ENCODE measurements at regions not wholly inside any gene's neighbourhood (a gene's known extent, or its start where the extent isn't known, plus 50 kb on each side); places are given as distances from the start of the nearest gene placed in this dataset.

GRCh38 chr18:75698861-75699260, 271.4 kb upstream of the SMIM21 start:
- no peak for DNase-seq
- intact Hi-C loops (cut with DNase I), result no loop called here
- no peak for TF ChIP-seq CTCF (IDR thresholded peaks at IDR 0.05)
- no peak for TF ChIP-seq POLR2A (IDR thresholded peaks at IDR 0.05)
- H3K27me3 ChIP-seq, result no peaks in the 10 kb centered on the region
- H3K27ac ChIP-seq, result no peak overlapping the region
- no peaks in the 10 kb centered on the region for H3K9me3 ChIP-seq (replicated peaks in 1 of 3)
- no peaks in the 10 kb centered on the region for H3K4me1 ChIP-seq (replicated peaks in 1 of 2)
- 80 to 83% (median 81%) methylated on average over 7 of the region's 7 CpGs for WGBS, 4 donors
- no peak overlapping the region for H3K4me3 ChIP-seq
- no peaks in the 10 kb centered on the region for H3K36me3 ChIP-seq (replicated peaks in 1 of 2)

DNA sequence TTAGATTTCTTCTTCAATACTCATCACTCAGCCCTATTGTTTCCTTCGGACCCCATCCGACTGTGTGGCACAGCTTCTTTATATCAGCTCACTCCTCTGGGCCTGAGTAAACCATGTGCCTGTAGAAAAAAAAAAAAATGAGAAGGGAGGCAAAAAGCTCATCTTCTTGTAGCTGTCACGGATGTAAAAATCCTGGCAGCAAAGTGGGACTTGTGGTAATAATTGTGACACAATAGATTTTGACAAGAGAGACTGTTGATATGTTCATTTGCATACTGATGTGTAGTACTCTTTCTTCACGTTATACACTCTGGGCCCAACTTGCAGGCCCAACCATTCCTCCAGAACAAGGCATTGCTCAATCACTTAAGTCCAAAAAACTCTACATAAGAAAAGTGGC, 270.0 kb upstream of the SMIM21 start:
- H3K36me3 ChIP-seq (replicated peaks in 1 of 2), result no peaks in the 10 kb centered on the region
- TF ChIP-seq CTCF (IDR thresholded peaks at IDR 0.05) (no peak), POLR2A (IDR thresholded peaks at IDR 0.05) (no peak)
- no peaks in the 10 kb centered on the region for H3K4me1 ChIP-seq (replicated peaks in 1 of 2)
- no peak overlapping the region for H3K27ac ChIP-seq
- no peaks in the 10 kb centered on the region for H3K9me3 ChIP-seq (replicated peaks in 1 of 3)
- DNase-seq, result no peak
- 67 to 81% (median 73%) methylated on average over 4 of the region's 4 CpGs for WGBS, 4 donors
- no peak overlapping the region for H3K4me3 ChIP-seq
- no peaks in the 10 kb centered on the region for H3K27me3 ChIP-seq
- intact Hi-C loops (cut with DNase I), result no loop called here

DNA sequence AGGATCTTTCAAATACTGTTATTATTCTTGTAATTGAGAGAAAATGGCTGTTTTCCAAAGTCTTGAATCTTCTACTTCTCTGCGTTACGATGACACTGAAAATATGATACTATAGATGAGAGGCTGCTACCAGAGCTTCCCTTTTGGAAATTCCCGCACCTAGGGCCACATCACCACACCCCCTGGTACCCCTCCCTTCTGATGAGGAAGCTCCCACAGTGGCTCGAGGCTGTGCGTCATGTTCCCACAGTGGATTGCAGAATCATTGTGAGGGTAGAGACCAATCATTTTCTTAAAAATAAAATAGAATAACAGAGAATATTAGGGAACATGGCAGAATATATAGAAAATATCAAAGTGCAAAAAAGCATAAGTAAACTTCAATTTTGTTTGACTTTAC, 268.9 kb upstream of the SMIM21 start:
- intact Hi-C loops (cut with DNase I), result no loop called here
- H3K9me3 ChIP-seq (replicated peaks in 1 of 3), result no peaks in the 10 kb centered on the region
- H3K27me3 ChIP-seq, result no peaks in the 10 kb centered on the region
- H3K27ac ChIP-seq, result no peak overlapping the region
- TF ChIP-seq CTCF (IDR thresholded peaks at IDR 0.05), result no peak
- TF ChIP-seq POLR2A (IDR thresholded peaks at IDR 0.05), result no peak
- H3K4me3 ChIP-seq, result no peak overlapping the region
- no peak for DNase-seq
- WGBS, 4 donors, result 80 to 84% (median 82%) methylated on average over 5 of the region's 5 CpGs
- H3K36me3 ChIP-seq (replicated peaks in 1 of 2), result no peaks in the 10 kb centered on the region
- no peaks in the 10 kb centered on the region for H3K4me1 ChIP-seq (replicated peaks in 1 of 2)

DNA sequence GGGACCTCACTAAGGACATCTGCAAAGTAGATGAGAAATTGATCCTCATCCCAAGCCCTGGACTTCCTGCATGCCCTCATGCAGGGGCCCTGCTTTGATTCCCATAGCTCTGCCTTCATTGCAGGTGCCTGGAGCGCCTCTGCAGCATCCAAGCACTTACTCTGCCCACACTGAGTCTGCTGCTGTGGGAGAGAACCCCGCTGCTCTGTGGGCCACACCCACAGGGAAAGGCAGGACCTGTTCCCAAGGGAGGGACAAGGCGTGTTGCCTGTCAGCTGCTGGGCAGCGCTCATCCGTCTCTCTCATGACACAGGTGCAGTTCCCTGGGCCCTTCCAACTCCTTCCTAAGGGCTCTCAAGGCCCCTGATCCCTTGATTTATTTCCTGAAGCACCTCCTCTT, 266.8 kb upstream of the SMIM21 start:
- H3K27me3 ChIP-seq, result no peaks in the 10 kb centered on the region
- H3K4me3 ChIP-seq, result no peak overlapping the region
- intact Hi-C loops (cut with DNase I), result no loop called here
- DNase-seq, result no peak
- no peaks in the 10 kb centered on the region for H3K9me3 ChIP-seq (replicated peaks in 1 of 3)
- no peak for TF ChIP-seq POLR2A (IDR thresholded peaks at IDR 0.05)
- no peak for TF ChIP-seq CTCF (IDR thresholded peaks at IDR 0.05)
- H3K27ac ChIP-seq, result no peak overlapping the region
- WGBS, 4 donors, result 76 to 92% (median 87%) methylated on average over 5 of the region's 5 CpGs
- no peaks in the 10 kb centered on the region for H3K4me1 ChIP-seq (replicated peaks in 1 of 2)
- no peaks in the 10 kb centered on the region for H3K36me3 ChIP-seq (replicated peaks in 1 of 2)

All from adrenal gland (tissue), 9 donors.